Osteoblast (primary cell): ENCODE measurements at regions not wholly inside any gene's neighbourhood (a gene's known extent, or its start where the extent isn't known, plus 50 kb on each side); places are given as distances from the start of the nearest gene placed in this dataset.

ENCODE experiments used
- DNase-seq: peaks from one replicate; pipeline ENCODE4 v3.0.0; 2011; ENCODE audit warnings: low spot score, mixed read lengths; ENCODE audit not compliant: insufficient read length; ENCODE audit errors: missing footprints
- H2AFZ ChIP-seq: 2 replicates; pipeline ENCODE4 v1.6.0; 2011; ENCODE audit warnings: mild to moderate bottlenecking, low read length
- H3K27ac ChIP-seq: 2 replicates; pipeline ENCODE4 v1.5.1; 2011; ENCODE audit warnings: mild to moderate bottlenecking, low read depth, low read length, moderate library complexity
- H3K27me3 ChIP-seq: 2 replicates; pipeline ENCODE4 v1.6.0; 2012; ENCODE audit warnings: mild to moderate bottlenecking, control low read depth, inconsistent platforms, low read length, moderate library complexity; ENCODE audit not compliant: insufficient read depth
- H3K36me3 ChIP-seq: 2 replicates; pipeline ENCODE4 v1.5.1; 2011; ENCODE audit warnings: mild to moderate bottlenecking, low read length, control low read depth, moderate library complexity; ENCODE audit not compliant: insufficient read depth
- H3K4me1 ChIP-seq: 2 replicates; pipeline ENCODE4 v1.5.1; 2011; ENCODE audit warnings: mild to moderate bottlenecking, low read length, control low read depth, moderate library complexity; ENCODE audit not compliant: insufficient read depth
- H3K4me2 ChIP-seq: 2 replicates; pipeline ENCODE4 v1.6.0; 2011; ENCODE audit warnings: mild to moderate bottlenecking, low read length; ENCODE audit not compliant: insufficient read depth
- H3K4me3 ChIP-seq: fragments of 200-600 bp; sonication (generic); 3 replicates; pipeline ENCODE4 v1.5.1; 2012; ENCODE audit warnings: mild to moderate bottlenecking, low read length, inconsistent platforms; ENCODE audit not compliant: insufficient read depth
- H3K79me2 ChIP-seq: 2 replicates; pipeline ENCODE4 v1.6.0; 2012; ENCODE audit warnings: mild to moderate bottlenecking, low read length, control low read depth, inconsistent platforms; ENCODE audit not compliant: insufficient read depth
- H3K9me3 ChIP-seq: 2 replicates; pipeline ENCODE4 v1.5.1; 2011; ENCODE audit warnings: low read depth, low read length, control low read depth
- H4K20me1 ChIP-seq: 2 replicates; pipeline ENCODE4 v1.6.0; 2012; ENCODE audit warnings: mild to moderate bottlenecking, low read length, control low read depth; ENCODE audit not compliant: insufficient read depth
- TF ChIP-seq, protein P1 (sequence below): IDR thresholded peaks from 2 replicates; pipeline ENCODE4 v1.5.1; 2011; ENCODE audit warnings: mild to moderate bottlenecking, low read depth, low read length, moderate library complexity; ENCODE audit errors: extremely low read depth

DNA sequence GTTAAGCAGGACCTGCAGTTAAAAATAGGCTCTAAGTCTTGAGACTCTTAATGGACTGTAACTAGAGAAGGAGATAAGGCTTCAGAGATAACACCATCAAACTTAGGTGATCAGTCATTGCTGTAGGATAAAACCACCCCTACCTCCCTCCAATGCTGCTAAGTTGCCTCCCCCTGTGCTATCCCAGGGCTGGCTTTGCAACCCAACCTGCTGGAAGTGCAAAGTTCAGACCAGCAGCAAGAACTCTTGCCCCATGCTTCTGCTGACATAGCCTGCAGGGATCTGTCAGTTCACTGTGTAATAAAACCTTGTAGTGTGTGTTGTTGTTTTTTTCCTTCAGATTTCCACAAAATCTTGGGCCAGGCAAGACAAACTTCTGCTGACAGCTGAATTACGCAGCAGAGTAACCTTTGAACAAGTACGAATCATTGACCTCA is 57.4 kb upstream of the EPB41L3 start:
- no peak for DNase-seq

GRCh38 chr18:5600378-5601071 is 56.7 kb upstream of the EPB41L3 start:
- H3K9me3 ChIP-seq = no peaks in the 10 kb centered on the region
- H3K4me1 ChIP-seq = no peaks in the 10 kb centered on the region
- H3K4me2 ChIP-seq = no peak overlapping the region
- no peak overlapping the region for H2AFZ ChIP-seq
- H3K36me3 ChIP-seq = no peaks in the 10 kb centered on the region
- no peak overlapping the region for H3K27ac ChIP-seq
- no peaks in the 10 kb centered on the region for H3K79me2 ChIP-seq
- H3K27me3 ChIP-seq = no peaks in the 10 kb centered on the region
- H4K20me1 ChIP-seq = no peaks in the 10 kb centered on the region
- peak; percentile 58 for DNase-seq
- TF ChIP-seq, protein P1, sequence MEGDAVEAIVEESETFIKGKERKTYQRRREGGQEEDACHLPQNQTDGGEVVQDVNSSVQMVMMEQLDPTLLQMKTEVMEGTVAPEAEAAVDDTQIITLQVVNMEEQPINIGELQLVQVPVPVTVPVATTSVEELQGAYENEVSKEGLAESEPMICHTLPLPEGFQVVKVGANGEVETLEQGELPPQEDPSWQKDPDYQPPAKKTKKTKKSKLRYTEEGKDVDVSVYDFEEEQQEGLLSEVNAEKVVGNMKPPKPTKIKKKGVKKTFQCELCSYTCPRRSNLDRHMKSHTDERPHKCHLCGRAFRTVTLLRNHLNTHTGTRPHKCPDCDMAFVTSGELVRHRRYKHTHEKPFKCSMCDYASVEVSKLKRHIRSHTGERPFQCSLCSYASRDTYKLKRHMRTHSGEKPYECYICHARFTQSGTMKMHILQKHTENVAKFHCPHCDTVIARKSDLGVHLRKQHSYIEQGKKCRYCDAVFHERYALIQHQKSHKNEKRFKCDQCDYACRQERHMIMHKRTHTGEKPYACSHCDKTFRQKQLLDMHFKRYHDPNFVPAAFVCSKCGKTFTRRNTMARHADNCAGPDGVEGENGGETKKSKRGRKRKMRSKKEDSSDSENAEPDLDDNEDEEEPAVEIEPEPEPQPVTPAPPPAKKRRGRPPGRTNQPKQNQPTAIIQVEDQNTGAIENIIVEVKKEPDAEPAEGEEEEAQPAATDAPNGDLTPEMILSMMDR = no peak
- no peak overlapping the region for H3K4me3 ChIP-seq

More for the DNA sequence above, 57.4 kb upstream of the EPB41L3 start:
- Histone ChIP-seq H3K27me3 (no peaks in the 10 kb centered on the region), H2AFZ (no peak overlapping the region), H3K4me2 (no peak overlapping the region), H4K20me1 (no peaks in the 10 kb centered on the region), H3K4me1 (no peaks in the 10 kb centered on the region), H3K4me3 (no peak overlapping the region), H3K27ac (no peak overlapping the region), H3K79me2 (no peaks in the 10 kb centered on the region), H3K9me3 (no peaks in the 10 kb centered on the region), H3K36me3 (no peaks in the 10 kb centered on the region)
- TF ChIP-seq, protein P1 = no peak

GRCh38 chr18:5596585-5596984 is 52.8 kb upstream of the EPB41L3 start:
- Histone ChIP-seq H3K9me3 (no peaks in the 10 kb centered on the region), H2AFZ (no peak overlapping the region), H3K4me3 (no peak overlapping the region), H3K4me2 (no peak overlapping the region), H3K79me2 (no peaks in the 10 kb centered on the region), H3K27ac (no peak overlapping the region), H4K20me1 (no peaks in the 10 kb centered on the region), H3K27me3 (no peaks in the 10 kb centered on the region), H3K36me3 (no peaks in the 10 kb centered on the region), H3K4me1 (no peaks in the 10 kb centered on the region)
- DNase-seq = no peak
- TF ChIP-seq, protein P1 = no peak
